Endothelial cell (in vitro differentiated cells): ENCODE measurements at regions not wholly inside any gene's neighbourhood (a gene's known extent, or its start where the extent isn't known, plus 50 kb on each side); places are given as distances from the start of the nearest gene placed in this dataset.

ENCODE experiments used
- DNase-seq: peaks from one replicate; pipeline ENCODE4 v3.0.0; 2021; ENCODE audit warnings: low spot score
- H3K27ac Mint-ChIP-seq: one replicate; pipeline ENCODE4 v1.8.0; 2021; ENCODE audit warnings: mixed read lengths, inconsistent platforms; ENCODE audit not compliant: unreplicated experiment
- H3K27me3 Mint-ChIP-seq: one replicate; pipeline ENCODE4 v1.8.0; 2021; ENCODE audit warnings: mild to moderate bottlenecking, moderate library complexity, mixed read lengths, inconsistent platforms; ENCODE audit not compliant: unreplicated experiment
- H3K36me3 Mint-ChIP-seq: one replicate; pipeline ENCODE4 v1.8.0; 2021; ENCODE audit warnings: mild to moderate bottlenecking, low read depth, mixed read lengths, inconsistent platforms; ENCODE audit not compliant: unreplicated experiment
- H3K4me1 Mint-ChIP-seq: one replicate; pipeline ENCODE4 v1.8.0; 2021; ENCODE audit warnings: mild to moderate bottlenecking, mixed read lengths, inconsistent platforms; ENCODE audit not compliant: unreplicated experiment
- H3K4me3 Mint-ChIP-seq: one replicate; pipeline ENCODE4 v1.8.0; 2021; ENCODE audit warnings: mild to moderate bottlenecking, mixed read lengths, inconsistent platforms; ENCODE audit not compliant: unreplicated experiment
- H3K9me3 Mint-ChIP-seq: one replicate; pipeline ENCODE4 v1.8.0; 2021; ENCODE audit warnings: mixed read lengths, inconsistent platforms; ENCODE audit not compliant: unreplicated experiment
- CTCF ChIP-seq: fragments of 200-600 bp; sonication (generic); IDR thresholded peaks from one replicate; pipeline ENCODE4 v1.5.0; 2021; ENCODE audit warnings: antibody characterized with exemption; ENCODE audit not compliant: unreplicated experiment

- Mint-ChIP-seq H3K36me3 (no peaks in the 10 kb centered on the region), H3K27me3 (no peaks in the 10 kb centered on the region), H3K27ac (no peak overlapping the region), H3K4me1 (peaks cover 4% of the 10 kb centered on the region), H3K4me3 (no peak overlapping the region), H3K9me3 (no peaks in the 10 kb centered on the region)
- DNase-seq, result no peak
- TF ChIP-seq CTCF, result no peak
Observed at GRCh38 chr2:213227458-213227857, 56.8 kb upstream of the SPAG16 start.

GRCh38 chr2:213228638-213229037 is 55.6 kb upstream of the SPAG16 start:
- H3K27me3 Mint-ChIP-seq, result no peaks in the 10 kb centered on the region
- no peak for DNase-seq
- no peak overlapping the region for H3K27ac Mint-ChIP-seq
- peaks cover 4% of the 10 kb centered on the region for H3K9me3 Mint-ChIP-seq
- no peaks in the 10 kb centered on the region for H3K36me3 Mint-ChIP-seq
- TF ChIP-seq CTCF, result no peak
- H3K4me3 Mint-ChIP-seq, result no peak overlapping the region
- H3K4me1 Mint-ChIP-seq, result peaks cover 15% of the 10 kb centered on the region

- peaks cover 4% of the 10 kb centered on the region for H3K9me3 Mint-ChIP-seq
- DNase-seq, result no peak
- no peak overlapping the region for H3K4me3 Mint-ChIP-seq
- no peaks in the 10 kb centered on the region for H3K36me3 Mint-ChIP-seq
- no peak for TF ChIP-seq CTCF
- no peaks in the 10 kb centered on the region for H3K27me3 Mint-ChIP-seq
- H3K4me1 Mint-ChIP-seq, result peaks cover 26% of the 10 kb centered on the region
- H3K27ac Mint-ChIP-seq, result no peak overlapping the region
Observed at GRCh38 chr2:213229814-213230213, 54.5 kb upstream of the SPAG16 start.

- no peak overlapping the region for H3K4me3 Mint-ChIP-seq
- no peaks in the 10 kb centered on the region for H3K27me3 Mint-ChIP-seq
- H3K9me3 Mint-ChIP-seq, result peaks cover 4% of the 10 kb centered on the region
- H3K27ac Mint-ChIP-seq, result no peak overlapping the region
- no peak for TF ChIP-seq CTCF
- no peaks in the 10 kb centered on the region for H3K36me3 Mint-ChIP-seq
- H3K4me1 Mint-ChIP-seq, result peaks cover 27% of the 10 kb centered on the region
- no peak for DNase-seq
Observed at GRCh38 chr2:213231966-213232365, 52.3 kb upstream of the SPAG16 start.

GRCh38 chr2:213232649-213233437 is 51.4 kb upstream of the SPAG16 start:
- no peaks in the 10 kb centered on the region for H3K36me3 Mint-ChIP-seq
- no peak for TF ChIP-seq CTCF
- peak overlapping the region; percentile 30 for H3K27ac Mint-ChIP-seq
- DNase-seq, result no peak
- peaks cover 27% of the 10 kb centered on the region for H3K4me1 Mint-ChIP-seq
- no peak overlapping the region for H3K4me3 Mint-ChIP-seq
- peaks cover 4% of the 10 kb centered on the region for H3K9me3 Mint-ChIP-seq
- no peaks in the 10 kb centered on the region for H3K27me3 Mint-ChIP-seq
